A549 (cell line): ENCODE measurements at regions not wholly inside any gene's neighbourhood (a gene's known extent, or its start where the extent isn't known, plus 50 kb on each side); places are given as distances from the start of the nearest gene placed in this dataset.

Experiments used
- ATOH8 ChIP-seq: fragments of 250-450 bp; sonication (Bioruptor Pico); IDR thresholded peaks from 2 replicates; pipeline ENCODE4 v1.5.0; 2020; ENCODE audit warnings: low read depth, mild to moderate bottlenecking, moderate library complexity
- BCL3 ChIP-seq: fragments of >200 bp; sonication (Bioruptor Twin); formaldehyde crosslinking; IDR thresholded peaks from 3 replicates; pipeline ENCODE4 v1.6.1; 2016
- CBX2 ChIP-seq: fragments of 200-600 bp; sonication (generic); IDR thresholded peaks from 2 replicates; pipeline ENCODE4 v1.6.1; 2016; ENCODE audit warnings: low read depth, mild to moderate bottlenecking, borderline replicate concordance
- CEBPB ChIP-seq, 2 experiments: fragments of >200 bp in 1 of 2; sonication (Bioruptor Twin) in 1 of 2; formaldehyde crosslinking in 1 of 2; IDR thresholded peaks; 2 replicates each; pipeline ENCODE4 v1.6.1; 2012 to 2016
- CTCF ChIP-seq: fragments of >200 bp; sonication (Bioruptor Twin); formaldehyde crosslinking; IDR thresholded peaks from 3 replicates; pipeline ENCODE4 v1.5.1; 2016
- E2F6 ChIP-seq: IDR thresholded peaks from 2 replicates; pipeline ENCODE4 v1.6.1; 2012; ENCODE audit warnings: low read depth, borderline replicate concordance
- EHF ChIP-seq: fragments of 250-450 bp; sonication (Bioruptor Pico); IDR thresholded peaks from 2 replicates; pipeline ENCODE4 v1.5.0; 2020; ENCODE audit warnings: mild to moderate bottlenecking
- GATA3 ChIP-seq: IDR thresholded peaks from 2 replicates; pipeline ENCODE4 v1.6.1; 2012; ENCODE audit warnings: borderline replicate concordance
- HDAC2 ChIP-seq: fragments of 200-600 bp; sonication (generic); IDR thresholded peaks from 2 replicates; pipeline ENCODE4 v1.6.1; 2016
- HMGXB4 ChIP-seq: fragments of 250-450 bp; sonication (Bioruptor Pico); IDR thresholded peaks from 2 replicates; pipeline ENCODE4 v1.5.0; 2021; ENCODE audit warnings: mild to moderate bottlenecking, moderate library complexity, borderline replicate concordance
- JUNB ChIP-seq: fragments of >200 bp; sonication (Bioruptor Twin); formaldehyde crosslinking; IDR thresholded peaks from 2 replicates; pipeline ENCODE4 v1.6.1; 2016
- KDM1A ChIP-seq: fragments of 200-600 bp; sonication (generic); IDR thresholded peaks from 2 replicates; pipeline ENCODE4 v1.6.1; 2016; ENCODE audit warnings: low read depth, mild to moderate bottlenecking
- MAFK ChIP-seq: fragments of 450-650 bp; IDR thresholded peaks from 2 replicates; pipeline ENCODE4 v1.6.1; 2014; ENCODE audit not compliant: partially characterized antibody
- MAX ChIP-seq: IDR thresholded peaks from 2 replicates; pipeline ENCODE4 v1.6.1; 2012
- MAZ ChIP-seq: fragments of 150-350 bp; IDR thresholded peaks from 2 replicates; pipeline ENCODE4 v1.6.1; 2014; ENCODE audit warnings: antibody characterized with exemption, low read depth, low read length, borderline replicate concordance
- MYC ChIP-seq: IDR thresholded peaks from 2 replicates; pipeline ENCODE4 v1.6.1; 2012; ENCODE audit warnings: mild to moderate bottlenecking, inconsistent platforms, low read length, improper control_type of control experiment, borderline replicate concordance
- REST ChIP-seq: fragments of 200-600 bp; sonication (generic); IDR thresholded peaks from 2 replicates; pipeline ENCODE4 v1.6.1; 2016; ENCODE audit warnings: antibody characterized with exemption, mild to moderate bottlenecking, moderate library complexity
- SMC3 ChIP-seq: fragments of >200 bp; sonication (Bioruptor Twin); formaldehyde crosslinking; IDR thresholded peaks from 3 replicates; pipeline ENCODE4 v1.6.1; 2018; ENCODE audit warnings: inconsistent platforms
- SREBF2 ChIP-seq: fragments of 450-650 bp; IDR thresholded peaks from 2 replicates; pipeline ENCODE4 v1.6.1; 2014; ENCODE audit warnings: mild to moderate bottlenecking, moderate library complexity
- TFCP2L1 ChIP-seq: fragments of 250-450 bp; sonication (Bioruptor Pico); IDR thresholded peaks from 2 replicates; pipeline ENCODE4 v1.5.0; 2021; ENCODE audit warnings: mild to moderate bottlenecking
- TP53 ChIP-seq: fragments of 250-450 bp; sonication (Bioruptor Pico); IDR thresholded peaks from 2 replicates; pipeline ENCODE4 v1.5.0; 2021; ENCODE audit warnings: mild to moderate bottlenecking, moderate library complexity
- USF2 ChIP-seq: fragments of 450-650 bp; IDR thresholded peaks from 2 replicates; pipeline ENCODE4 v1.6.1; 2014; ENCODE audit warnings: antibody characterized with exemption
- ZFP36 ChIP-seq: fragments of 450-650 bp; IDR thresholded peaks from 2 replicates; pipeline ENCODE4 v1.6.1; 2014; ENCODE audit warnings: borderline replicate concordance; ENCODE audit not compliant: partially characterized antibody

- no peak for TF ChIP-seq ATOH8 (CRISPR knock-in tag)
- TF ChIP-seq MAFK = peak; percentile 35
- peak; percentile 83 to 95 for TF ChIP-seq CEBPB (IDR thresholded peaks at IDR 0.05)
- no peak for TF ChIP-seq BCL3
- no peak for TF ChIP-seq MAZ
- TF ChIP-seq ZFP36 = no peak
- no peak for TF ChIP-seq E2F6
- no peak for TF ChIP-seq SREBF2
- TF ChIP-seq REST = no peak
- no peak for TF ChIP-seq MYC
- no peak for TF ChIP-seq EHF (CRISPR knock-in tag)
- TF ChIP-seq CTCF = no peak
- peak; percentile 84 for TF ChIP-seq JUNB
- TF ChIP-seq GATA3 = peak; percentile 23; the same call in 1 of the 2 replicates
- TF ChIP-seq MAX = peak; percentile 61; the same call in 1 of the 2 replicates
- TF ChIP-seq KDM1A = no peak
- TF ChIP-seq HMGXB4 = no peak
- TF ChIP-seq TP53 (CRISPR knock-in tag) = no peak
- no peak for TF ChIP-seq SMC3
- no peak for TF ChIP-seq USF2
- TF ChIP-seq TFCP2L1 = no peak
- TF ChIP-seq HDAC2 = no peak
- TF ChIP-seq CBX2 = no peak
These were observed 285.0 kb upstream of the NR5A2 start (continued) for GRCh38 chr1:199742547-199742946.
